ENCODE measurements at regions not wholly inside any gene's neighbourhood (a gene's known extent, or its start where the extent isn't known, plus 50 kb on each side); places are given as distances from the start of the nearest gene placed in this dataset.

- no peak for DNase-seq (ENCODE audit: low read depth in 1 of 2, low spot score in 1 of 2)
Observed at GRCh38 chr1:175829845-175830244, 86.5 kb upstream of the TNR start.

- DNase-seq (ENCODE audit: low read depth in 1 of 2, low spot score in 1 of 2), result no peak
Observed at GRCh38 chr1:175826705-175827104, 83.3 kb upstream of the TNR start.

DNA sequence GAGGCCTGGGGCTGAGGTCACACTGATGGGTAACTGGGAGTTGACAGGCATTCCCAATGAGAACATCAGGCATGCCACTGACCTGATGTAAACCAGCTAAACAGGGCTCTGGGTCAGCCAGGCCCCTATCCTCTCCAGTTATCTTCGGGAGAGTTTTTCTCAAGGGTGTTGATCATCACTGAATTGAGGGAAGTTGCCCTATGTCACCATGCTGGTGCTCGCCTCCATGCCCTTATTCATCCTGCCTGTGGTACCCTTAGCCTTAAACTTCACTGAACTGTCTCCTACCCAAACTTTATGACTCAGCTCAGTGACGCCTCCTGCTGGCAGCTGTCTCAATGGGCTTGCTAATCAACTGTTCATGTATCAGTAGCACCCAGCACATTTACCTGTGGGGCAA, 80.7 kb upstream of the TNR start:
- no peak for DNase-seq (ENCODE audit: low read depth in 1 of 2, low spot score in 1 of 2)

DNA sequence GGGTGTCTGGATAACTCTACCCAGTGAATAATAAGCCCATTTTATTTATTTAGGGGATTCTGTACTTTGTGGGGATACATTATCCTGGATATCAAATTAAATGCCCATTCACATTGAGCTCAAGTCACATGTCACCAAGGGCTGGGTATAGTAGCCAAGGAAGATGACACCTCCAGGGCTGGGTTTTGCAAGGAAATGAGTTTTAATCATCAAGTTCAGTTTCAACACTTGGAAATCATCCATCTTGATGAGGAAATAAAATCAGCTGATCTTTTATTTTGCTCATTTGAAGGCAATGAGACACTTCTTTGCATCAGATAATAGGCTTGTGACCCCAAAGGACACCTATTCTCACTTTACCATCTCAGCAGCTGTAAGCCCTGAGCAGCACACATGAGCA, 80.0 kb upstream of the TNR start:
- DNase-seq (ENCODE audit: low read depth in 1 of 2, low spot score in 1 of 2), result no peak

- no peak for DNase-seq (ENCODE audit: low read depth in 1 of 2, low spot score in 1 of 2)
Observed at GRCh38 chr1:175822580-175822979, 79.2 kb upstream of the TNR start.

- DNase-seq (ENCODE audit: low read depth in 1 of 2, low spot score in 1 of 2), result no peak
Observed at GRCh38 chr1:175820456-175821025, 77.1 kb upstream of the TNR start.

DNA sequence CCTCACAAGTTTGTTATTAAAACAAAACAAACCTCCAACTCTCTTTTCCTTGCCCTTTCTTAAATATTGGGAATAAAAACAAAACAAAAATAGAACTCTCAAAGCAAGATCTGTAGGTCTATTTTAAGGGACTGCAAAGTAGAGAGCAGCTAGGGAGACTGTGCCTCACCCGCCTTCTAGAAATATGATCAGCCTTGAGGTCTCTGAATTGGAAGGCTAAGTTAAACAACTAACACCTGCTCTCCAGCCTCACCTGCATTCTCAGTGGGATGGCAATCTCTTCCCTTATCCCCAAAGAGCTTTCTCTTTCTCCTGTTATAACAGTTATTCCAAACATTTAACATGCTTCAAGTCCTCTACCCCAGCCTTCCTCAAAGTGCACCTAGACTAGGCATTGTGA, 75.5 kb upstream of the TNR start:
- DNase-seq (ENCODE audit: low read depth in 1 of 2, low spot score in 1 of 2), result no peak

DNA sequence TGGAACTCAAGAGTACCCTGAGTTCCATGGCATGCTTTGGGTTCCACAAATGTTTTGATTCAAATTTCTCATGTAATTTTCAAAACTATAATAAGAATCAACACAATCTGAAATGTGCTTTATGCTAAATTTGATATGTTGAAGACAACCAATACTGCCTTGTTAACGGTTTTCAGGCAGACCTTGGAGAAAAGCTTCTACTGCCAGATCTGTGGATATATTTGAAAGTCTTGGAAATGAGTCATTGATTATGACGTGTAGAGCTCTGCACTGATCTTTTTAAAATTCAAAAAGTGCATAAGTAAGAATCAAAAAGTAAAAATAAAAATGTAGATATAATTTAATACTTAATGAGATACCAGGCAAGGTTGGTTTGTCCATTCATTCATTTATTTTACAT, 74.0 kb upstream of the TNR start:
- no peak for DNase-seq (ENCODE audit: low read depth in 1 of 2, low spot score in 1 of 2)

DNA sequence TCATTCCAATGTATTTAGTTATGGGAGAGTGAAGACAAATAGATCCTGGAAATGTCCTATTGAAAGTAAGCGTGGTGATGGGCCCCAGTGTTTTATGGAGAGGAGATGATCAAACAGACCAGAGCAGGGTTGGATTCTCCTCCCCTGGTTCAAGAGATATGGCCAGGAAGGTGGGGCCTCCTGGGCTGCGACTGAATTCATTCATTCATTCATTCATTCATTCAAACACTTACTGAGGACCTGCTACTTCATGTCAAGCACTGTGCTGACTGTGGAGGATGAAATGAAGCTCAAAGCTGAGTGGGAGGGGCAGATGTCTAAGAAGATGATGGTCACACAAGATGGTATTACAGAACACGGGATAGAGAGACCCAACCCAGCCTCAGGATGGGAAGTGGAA, 71.5 kb upstream of the TNR start:
- DNase-seq (ENCODE audit: low read depth in 1 of 2, low spot score in 1 of 2), result no peak

- no peak for DNase-seq (ENCODE audit: low read depth in 1 of 2, low spot score in 1 of 2)
Observed at GRCh38 chr1:175812936-175813335, 69.5 kb upstream of the TNR start.

GRCh38 chr1:175810305-175810704, 66.9 kb upstream of the TNR start:
- no peak for DNase-seq (ENCODE audit: low read depth in 1 of 2, low spot score in 1 of 2)

- DNase-seq (ENCODE audit: low read depth in 1 of 2, low spot score in 1 of 2), result no peak
Observed at GRCh38 chr1:175808999-175809398, 65.6 kb upstream of the TNR start.

DNA sequence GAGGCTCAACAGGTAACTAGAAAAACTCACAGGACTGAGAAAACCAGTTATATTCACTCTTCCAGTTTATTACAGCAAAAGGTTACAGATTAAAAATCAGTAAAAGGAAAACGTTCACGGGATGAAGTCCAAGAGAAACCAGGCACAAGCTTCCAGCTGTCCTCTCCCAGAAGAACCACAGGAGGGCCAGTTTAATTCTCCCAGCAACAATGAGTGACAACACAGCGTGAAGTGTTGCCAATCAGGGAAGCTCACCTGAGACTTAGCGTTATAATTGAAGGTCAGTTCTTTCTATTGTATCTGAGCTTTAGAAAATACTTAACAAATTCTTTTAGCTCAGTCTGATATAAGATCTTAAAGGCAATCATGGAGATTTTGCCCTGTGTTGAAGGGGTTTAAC, 65.2 kb upstream of the TNR start:
- no peak for DNase-seq (ENCODE audit: low read depth in 1 of 2, low spot score in 1 of 2)

GRCh38 chr1:175804561-175804960, 61.2 kb upstream of the TNR start:
- DNase-seq (ENCODE audit: low read depth in 1 of 2, low spot score in 1 of 2), result no peak

- no peak for DNase-seq (ENCODE audit: low read depth in 1 of 2, low spot score in 1 of 2)
Observed at GRCh38 chr1:175803413-175803812, 60.0 kb upstream of the TNR start.

DNA sequence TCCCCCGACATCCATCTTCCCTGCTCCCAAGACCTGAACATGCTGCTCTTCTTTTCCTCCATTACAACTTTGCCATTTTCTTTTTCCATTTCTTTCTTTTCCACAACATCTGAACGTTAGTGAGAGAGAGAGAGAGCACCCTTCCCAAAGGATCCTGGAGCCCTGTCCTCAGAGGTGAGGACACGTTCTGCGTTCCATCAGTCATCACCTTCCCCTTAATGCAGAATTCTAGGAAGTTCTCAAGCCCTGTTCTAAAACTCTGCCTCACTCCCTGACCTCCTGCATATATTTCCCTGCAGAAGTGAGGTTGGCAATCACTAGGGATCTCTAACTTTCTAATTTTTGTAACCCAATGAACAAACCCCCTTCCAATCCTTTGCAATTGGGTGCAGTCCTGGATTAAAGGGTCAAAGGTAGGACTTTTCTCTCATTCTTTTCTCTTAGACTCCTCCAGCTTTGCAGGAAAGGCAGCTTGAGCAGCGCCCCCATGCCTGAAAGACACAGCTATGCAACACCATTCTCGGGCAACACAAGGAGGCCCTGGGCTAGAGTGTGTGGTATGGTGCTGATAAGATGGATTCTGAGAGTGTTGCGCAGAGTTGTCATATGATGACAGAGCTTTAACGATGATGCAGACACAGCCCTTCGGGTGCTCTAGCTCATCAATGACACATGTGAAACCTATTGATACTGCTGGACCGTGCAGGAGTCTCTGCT, 59.2 kb upstream of the TNR start:
- DNase-seq (ENCODE audit: low read depth in 1 of 2, low spot score in 1 of 2), result no peak

GRCh38 chr1:175801979-175802378, 58.6 kb upstream of the TNR start:
- no peak for DNase-seq (ENCODE audit: low read depth in 1 of 2, low spot score in 1 of 2)

- DNase-seq (ENCODE audit: low read depth in 1 of 2, low spot score in 1 of 2), result no peak
Observed at GRCh38 chr1:175797576-175797975, 54.2 kb upstream of the TNR start.

DNA sequence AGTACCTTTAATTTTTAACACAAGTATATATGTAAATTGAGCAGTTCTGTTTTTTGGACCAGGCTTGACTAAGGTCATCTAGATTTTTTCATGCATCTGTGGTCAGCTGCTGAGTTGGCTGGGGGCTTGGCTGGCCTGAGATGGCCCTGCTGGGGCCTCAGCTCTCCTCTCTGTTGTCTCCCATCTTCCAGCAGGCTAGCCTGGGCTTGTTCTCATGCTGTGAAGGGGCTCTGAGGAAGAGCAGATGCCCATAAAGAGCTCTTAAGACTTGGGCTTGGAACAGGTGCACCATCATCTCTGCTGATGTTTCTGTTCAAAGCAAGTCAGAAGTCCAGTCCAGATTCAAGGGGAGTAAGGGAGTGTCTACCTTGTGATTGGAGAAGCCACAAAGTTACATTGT, 51.2 kb upstream of the TNR start:
- DNase-seq (ENCODE audit: low read depth in 1 of 2, low spot score in 1 of 2), result no peak

GRCh38 chr1:175793617-175794016, 50.2 kb upstream of the TNR start:
- no peak for DNase-seq (ENCODE audit: low read depth in 1 of 2, low spot score in 1 of 2)
